OCI-LY7 (cell line): ENCODE measurements at regions not wholly inside any gene's neighbourhood (a gene's known extent, or its start where the extent isn't known, plus 50 kb on each side); places are given as distances from the start of the nearest gene placed in this dataset.

Experiments
- BruUV-seq: library from RNA; stranded (reverse); fragments of 400-500 nt; replicated peaks from 2 replicates; lab custom pipeline; 2021; lab: Mats Ljungman, UMichigan
- CTCF ChIA-PET: fragments of 300-600 bp; sonication (Branson Sonifier 250); formaldehyde crosslinking; loops from one replicate; lab custom pipeline; 2022; ENCODE audit warnings: antibody characterized with exemption; ENCODE audit not compliant: unreplicated experiment; lab: Charles Lee
- POLR2A ChIA-PET: fragments of 300-600 bp; sonication (Branson Sonifier 250); formaldehyde crosslinking; loops from one replicate; lab custom pipeline; 2022; ENCODE audit warnings: antibody characterized with exemption; lab: Charles Lee
- DNase-seq: peaks from one replicate; pipeline ENCODE4 v3.0.0-alpha.2; 2015; ENCODE audit warnings: low spot score
- H2AFZ ChIP-seq: fragments of 200-600 bp; sonication (generic), shearing (Covaris generic); 2 replicates; pipeline ENCODE4 v1.6.1; 2014; ENCODE audit warnings: mild to moderate bottlenecking, antibody characterized with exemption, low read length, moderate library complexity
- H3K27ac ChIP-seq: fragments of 200-600 bp; sonication (generic); 2 replicates; pipeline ENCODE4 v1.5.1; 2014; ENCODE audit warnings: mixed run types, low read depth, mild to moderate bottlenecking, moderate library complexity, low read length, inconsistent platforms; ENCODE audit not compliant: poor library complexity, severe bottlenecking
- H3K36me3 ChIP-seq: fragments of 200-600 bp; sonication (generic); 2 replicates; pipeline ENCODE4 v1.6.1; 2014; ENCODE audit warnings: mild to moderate bottlenecking, antibody characterized with exemption, low read length, moderate library complexity, mixed read lengths; ENCODE audit not compliant: insufficient read depth
- H3K4me1 ChIP-seq: fragments of 200-600 bp; sonication (generic); 2 replicates; pipeline ENCODE4 v1.5.1; 2014; ENCODE audit warnings: mild to moderate bottlenecking, low read length; ENCODE audit not compliant: insufficient read depth, poor library complexity, severe bottlenecking
- H3K4me2 ChIP-seq: fragments of 200-600 bp; sonication (generic); 2 replicates; pipeline ENCODE4 v1.6.1; 2014; ENCODE audit warnings: mild to moderate bottlenecking, low read length
- H3K4me3 ChIP-seq: fragments of 200-600 bp; sonication (generic); 2 replicates; pipeline ENCODE4 v1.5.1; 2014; ENCODE audit warnings: mild to moderate bottlenecking, low read depth, low read length; ENCODE audit not compliant: poor library complexity, severe bottlenecking
- H3K79me2 ChIP-seq: fragments of 200-600 bp; sonication (generic); 2 replicates; pipeline ENCODE4 v1.6.1; 2016; ENCODE audit warnings: low read depth, mild to moderate bottlenecking, low read length, moderate library complexity, mixed read lengths; ENCODE audit not compliant: insufficient read depth
- H3K9me2 ChIP-seq: fragments of 200-600 bp; sonication (generic); 2 replicates; pipeline ENCODE4 v1.6.1; 2016; ENCODE audit warnings: mild to moderate bottlenecking, low read length, mixed read lengths; ENCODE audit not compliant: insufficient read depth
- H3K9me3 ChIP-seq: fragments of 200-600 bp; sonication (generic); 2 replicates; pipeline ENCODE4 v1.6.1; 2014; ENCODE audit warnings: mild to moderate bottlenecking, mixed run types, low read length, mixed read lengths
- H4K20me1 ChIP-seq: fragments of 200-600 bp; sonication (generic); 2 replicates; pipeline ENCODE4 v1.6.1; 2014; ENCODE audit warnings: mild to moderate bottlenecking, antibody characterized with exemption, low read length, moderate library complexity, mixed read lengths; ENCODE audit not compliant: insufficient read depth
- EZH2phosphoT487 ChIP-seq: fragments of 200-600 bp; sonication (generic); IDR thresholded peaks from 2 replicates; pipeline ENCODE4 v1.6.1; 2018; ENCODE audit warnings: low read depth, borderline replicate concordance, mild to moderate bottlenecking, mixed run types, antibody characterized with exemption, low read length, moderate library complexity, mixed read lengths
- intact Hi-C: fragments of 100-400 bp; cut with micrococcal nuclease; formaldehyde crosslinking; loops from one replicate; pipeline ENCODE4 v1.10.0; 2022; ENCODE audit not compliant: unreplicated experiment
- TF ChIP-seq, protein P1 (sequence below): fragments of 200-600 bp; sonication (generic); conservative IDR thresholded peaks from 2 replicates; pipeline ENCODE4 v1.5.1; 2014; ENCODE audit warnings: mild to moderate bottlenecking, antibody characterized with exemption, low read length, moderate library complexity, mixed read lengths

DNA sequence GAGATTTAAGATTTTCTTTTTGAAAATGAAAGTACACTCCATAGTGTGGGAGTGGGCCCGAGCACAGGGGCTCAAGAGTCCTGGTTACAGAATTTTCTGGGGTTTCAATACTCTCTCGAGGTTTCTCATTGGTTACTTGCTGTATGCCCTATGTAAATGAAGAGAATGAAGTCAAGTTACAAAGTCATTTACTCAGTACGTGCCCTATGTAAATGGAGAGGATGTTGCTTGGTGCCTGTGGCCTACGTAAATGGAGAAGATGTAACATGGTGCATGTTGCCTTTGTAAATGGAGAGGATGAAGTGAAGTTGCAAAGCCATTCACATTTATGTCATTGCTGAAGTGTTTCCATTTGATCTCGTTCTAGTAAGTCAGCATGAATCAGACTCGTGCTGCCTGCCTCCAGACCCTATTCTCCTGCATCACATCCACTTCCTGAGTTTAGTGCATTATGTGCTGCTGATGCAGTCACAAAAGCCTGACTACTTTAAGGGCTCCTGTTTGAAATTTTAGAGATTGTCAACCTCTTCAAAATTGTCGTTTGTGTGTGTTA is 302.0 kb downstream of the ZBBX start:
- Histone ChIP-seq H3K36me3 (no peaks in the 10 kb centered on the region), H3K9me3 (no peaks in the 10 kb centered on the region)
- TF ChIP-seq, protein P1, sequence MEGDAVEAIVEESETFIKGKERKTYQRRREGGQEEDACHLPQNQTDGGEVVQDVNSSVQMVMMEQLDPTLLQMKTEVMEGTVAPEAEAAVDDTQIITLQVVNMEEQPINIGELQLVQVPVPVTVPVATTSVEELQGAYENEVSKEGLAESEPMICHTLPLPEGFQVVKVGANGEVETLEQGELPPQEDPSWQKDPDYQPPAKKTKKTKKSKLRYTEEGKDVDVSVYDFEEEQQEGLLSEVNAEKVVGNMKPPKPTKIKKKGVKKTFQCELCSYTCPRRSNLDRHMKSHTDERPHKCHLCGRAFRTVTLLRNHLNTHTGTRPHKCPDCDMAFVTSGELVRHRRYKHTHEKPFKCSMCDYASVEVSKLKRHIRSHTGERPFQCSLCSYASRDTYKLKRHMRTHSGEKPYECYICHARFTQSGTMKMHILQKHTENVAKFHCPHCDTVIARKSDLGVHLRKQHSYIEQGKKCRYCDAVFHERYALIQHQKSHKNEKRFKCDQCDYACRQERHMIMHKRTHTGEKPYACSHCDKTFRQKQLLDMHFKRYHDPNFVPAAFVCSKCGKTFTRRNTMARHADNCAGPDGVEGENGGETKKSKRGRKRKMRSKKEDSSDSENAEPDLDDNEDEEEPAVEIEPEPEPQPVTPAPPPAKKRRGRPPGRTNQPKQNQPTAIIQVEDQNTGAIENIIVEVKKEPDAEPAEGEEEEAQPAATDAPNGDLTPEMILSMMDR, result no peak
- TF ChIP-seq EZH2phosphoT487, result no peak

DNA sequence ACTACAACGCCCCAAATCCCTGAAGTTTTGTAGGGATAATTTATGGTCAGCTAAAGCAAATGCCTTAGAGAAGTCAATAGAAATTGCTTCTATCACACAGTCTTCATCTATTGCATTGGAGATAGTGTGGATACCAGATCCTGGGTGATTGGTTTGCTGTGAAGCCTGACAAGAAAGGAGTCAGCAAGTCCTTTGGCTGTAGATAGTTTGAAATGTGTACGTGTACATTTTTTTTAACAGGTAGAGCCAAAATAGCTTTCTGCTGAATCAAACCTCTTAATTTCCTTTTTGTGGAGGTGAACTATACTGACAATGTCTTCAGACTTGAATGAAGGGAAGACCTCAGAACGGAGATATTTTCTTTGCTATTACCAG is 312.3 kb downstream of the ZBBX start:
- Histone ChIP-seq H3K9me3 (no peaks in the 10 kb centered on the region), H3K27ac (no peak overlapping the region), H3K4me2 (no peak overlapping the region), H3K9me2 (no peaks in the 10 kb centered on the region), H3K36me3 (no peaks in the 10 kb centered on the region), H4K20me1 (no peaks in the 10 kb centered on the region), H3K79me2 (no peaks in the 10 kb centered on the region), H3K4me3 (no peak overlapping the region), H2AFZ (no peak overlapping the region), H3K4me1 (no peaks in the 10 kb centered on the region)
- intact Hi-C loops, result no loop called here
- BruUV-seq, result no TSS peak
- ChIA-PET CTCF (no interaction called here), POLR2A (no interaction called here)
- no peak for TF ChIP-seq EZH2phosphoT487
- TF ChIP-seq, protein P1, result no peak
- DNase-seq, result no peak

More for the DNA sequence above, 302.0 kb downstream of the ZBBX start:
- Histone ChIP-seq H3K4me2 (no peak overlapping the region), H3K27ac (no peak overlapping the region), H3K9me2 (no peaks in the 10 kb centered on the region), H4K20me1 (no peaks in the 10 kb centered on the region), H2AFZ (peak overlapping the region; percentile 31; the same call in 1 of the 2 replicates), H3K79me2 (no peaks in the 10 kb centered on the region; the same call in 1 of the 2 replicates), H3K4me3 (no peak overlapping the region), H3K4me1 (no peaks in the 10 kb centered on the region)
- no peak for DNase-seq
- intact Hi-C loops, result no loop called here
- CTCF ChIA-PET, result no interaction called here
- POLR2A ChIA-PET, result interaction anchor here (0.7 kb wide), 1 partner anchor 757 kb away, joined by 3 read pairs; no protein-coding TSS in a partner anchor
- no TSS peak for BruUV-seq

DNA sequence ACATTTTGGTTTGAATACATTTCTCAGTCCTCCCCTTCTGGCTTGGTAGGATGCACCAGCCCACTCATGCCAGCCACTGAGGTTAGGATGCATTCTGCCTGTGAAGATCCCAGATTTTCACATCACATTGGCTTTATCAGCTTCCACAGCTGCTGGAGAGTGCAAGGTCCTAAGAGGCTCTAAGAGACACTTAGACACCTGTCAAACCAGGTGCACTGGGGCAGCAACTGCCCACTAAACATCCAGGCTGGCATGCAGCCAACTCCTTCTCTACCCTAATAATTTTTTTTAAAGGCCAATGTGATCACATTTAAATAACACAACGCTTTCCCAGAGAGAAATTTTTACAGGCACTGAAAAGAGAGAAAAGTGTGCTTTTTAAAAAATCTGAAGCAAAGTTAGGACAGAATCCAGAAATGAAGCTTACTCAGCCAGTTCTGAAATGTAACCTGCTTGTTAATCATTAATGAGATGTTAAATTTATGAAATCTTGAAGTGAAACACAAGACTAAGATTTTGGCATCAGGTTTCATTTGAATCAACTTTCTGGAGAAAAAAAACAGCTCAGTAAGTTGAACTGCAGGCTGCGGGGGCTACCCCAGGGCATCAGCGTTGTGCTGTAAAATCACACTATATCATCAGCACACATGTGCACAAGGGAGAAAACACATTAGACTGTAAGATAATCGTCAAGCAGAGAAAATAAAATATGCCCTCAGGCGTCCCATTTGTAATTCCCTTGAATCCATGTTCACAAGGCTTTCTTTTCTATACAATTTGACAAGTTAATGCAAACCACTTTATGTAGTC is 312.9 kb downstream of the ZBBX start:
- Histone ChIP-seq H3K4me3 (no peak overlapping the region), H3K36me3 (no peaks in the 10 kb centered on the region), H3K4me1 (no peaks in the 10 kb centered on the region), H3K9me2 (no peaks in the 10 kb centered on the region), H3K9me3 (no peaks in the 10 kb centered on the region), H3K4me2 (no peak overlapping the region), H4K20me1 (no peaks in the 10 kb centered on the region), H3K79me2 (no peaks in the 10 kb centered on the region), H2AFZ (no peak overlapping the region), H3K27ac (no peak overlapping the region)
- CTCF ChIA-PET, result no interaction called here
- TF ChIP-seq, protein P1, result no peak
- no peak for TF ChIP-seq EZH2phosphoT487
- POLR2A ChIA-PET, result no interaction called here
- BruUV-seq, result no TSS peak
- intact Hi-C loops, result no loop called here
- DNase-seq, result no peak
